ENCODE measurements at regions not wholly inside any gene's neighbourhood (a gene's known extent, or its start where the extent isn't known, plus 50 kb on each side); places are given as distances from the start of the nearest gene placed in this dataset.

- no peak overlapping the region for H3K4me3 ChIP-seq (ENCODE audit: low read depth, low read length)
- no peak for TF ChIP-seq CTCF (IDR thresholded peaks at IDR 0.05; ENCODE audit: borderline replicate concordance, insufficient read depth, low read depth, low read length)
Measured at GRCh38 chr10:36597756-36598320, 527.6 kb upstream of the ANKRD30A start.

GRCh38 chr10:36592964-36593363 is 532.4 kb upstream of the ANKRD30A start:
- TF ChIP-seq CTCF (IDR thresholded peaks at IDR 0.05; ENCODE audit: borderline replicate concordance, insufficient read depth, low read depth, low read length): no peak
- H3K4me3 ChIP-seq (ENCODE audit: low read depth, low read length): no peak overlapping the region

- no peak for TF ChIP-seq CTCF (IDR thresholded peaks at IDR 0.05; ENCODE audit: borderline replicate concordance, insufficient read depth, low read depth, low read length)
- H3K4me3 ChIP-seq (ENCODE audit: low read depth, low read length): no peak overlapping the region
Measured at GRCh38 chr10:36591436-36591835, 534.0 kb upstream of the ANKRD30A start.

GRCh38 chr10:36583690-36584089 is 541.7 kb upstream of the ANKRD30A start:
- TF ChIP-seq CTCF (IDR thresholded peaks at IDR 0.05; ENCODE audit: borderline replicate concordance, insufficient read depth, low read depth, low read length): no peak
- H3K4me3 ChIP-seq (ENCODE audit: low read depth, low read length): no peak overlapping the region

GRCh38 chr10:36581237-36581636 is 544.2 kb upstream of the ANKRD30A start:
- TF ChIP-seq CTCF (IDR thresholded peaks at IDR 0.05; ENCODE audit: borderline replicate concordance, insufficient read depth, low read depth, low read length): no peak
- H3K4me3 ChIP-seq (ENCODE audit: low read depth, low read length): no peak overlapping the region

- no peak overlapping the region for H3K4me3 ChIP-seq (ENCODE audit: low read depth, low read length)
- TF ChIP-seq CTCF (IDR thresholded peaks at IDR 0.05; ENCODE audit: borderline replicate concordance, insufficient read depth, low read depth, low read length): no peak
Measured at GRCh38 chr10:36578306-36578705, 547.1 kb upstream of the ANKRD30A start.

GRCh38 chr10:36577126-36577525 is 548.3 kb upstream of the ANKRD30A start:
- no peak overlapping the region for H3K4me3 ChIP-seq (ENCODE audit: low read depth, low read length)
- no peak for TF ChIP-seq CTCF (IDR thresholded peaks at IDR 0.05; ENCODE audit: borderline replicate concordance, insufficient read depth, low read depth, low read length)

All from GM12875 (cell line).